T-helper 2 cell treated with Interferon-gamma antibody and Interleukin-4, amounts not matched to agents 100 ng/mL and 5 ng/mL, for 36 hours (primary cell): ENCODE measurements at regions not wholly inside any gene's neighbourhood (a gene's known extent, or its start where the extent isn't known, plus 50 kb on each side); places are given as distances from the start of the nearest gene placed in this dataset.

Source experiments
- intact Hi-C: fragments of 100-400 bp; cut with micrococcal nuclease; formaldehyde crosslinking; loops from one replicate; pipeline ENCODE4 v1.15.1; 2023

DNA sequence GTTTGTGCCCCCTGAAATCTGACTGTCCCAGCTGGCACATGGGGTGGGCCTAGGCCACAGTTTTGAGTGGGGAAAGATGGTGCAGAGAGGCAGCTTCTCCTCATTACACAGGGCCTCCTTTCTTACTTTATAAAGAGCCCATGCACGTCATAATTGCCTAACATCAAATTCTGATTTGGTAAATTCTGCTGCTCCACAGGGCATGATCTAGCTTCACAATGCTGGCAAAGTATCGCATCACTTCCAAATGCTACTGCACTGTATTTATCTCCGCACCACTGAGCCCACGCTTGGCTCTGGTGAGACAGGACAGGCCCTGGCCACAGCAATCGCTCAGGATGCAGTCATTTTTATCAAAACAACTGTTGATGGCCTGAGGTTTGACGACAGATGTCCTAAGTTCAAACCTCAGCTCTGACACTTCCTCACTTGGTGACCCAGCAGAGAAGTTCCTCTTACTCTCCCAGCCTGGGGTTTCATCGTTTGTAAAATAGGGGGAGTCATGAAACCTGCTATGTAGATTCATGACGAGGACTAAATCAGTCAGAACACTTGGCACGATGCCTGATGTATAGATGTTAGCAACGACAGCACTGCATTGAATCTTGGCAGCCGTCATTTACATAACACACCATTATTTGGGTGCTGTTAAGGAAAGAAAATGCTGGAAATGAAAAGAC is 187.9 kb downstream of the TTLL2 start:
- intact Hi-C loops = no loop called here

DNA sequence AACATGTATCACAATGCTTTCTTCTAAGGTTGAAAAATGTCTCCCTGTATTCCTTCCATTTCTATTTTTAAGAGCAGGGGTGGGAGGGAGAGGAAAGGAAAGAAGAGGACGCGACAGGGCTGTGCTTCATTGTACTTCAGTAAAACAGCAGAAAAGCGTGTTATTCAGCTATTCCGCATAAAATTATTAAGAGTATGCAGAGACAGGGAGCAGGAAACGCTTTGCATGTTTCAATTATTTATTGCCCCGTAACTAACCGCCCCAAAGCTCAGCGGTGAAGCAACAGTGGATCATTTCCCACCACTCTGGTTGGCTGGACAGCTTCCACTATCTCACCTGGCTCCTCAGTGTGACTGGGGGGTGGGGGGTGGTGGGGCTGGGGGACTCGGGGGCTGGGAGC is 188.9 kb downstream of the TTLL2 start:
- intact Hi-C loops = no loop called here

DNA sequence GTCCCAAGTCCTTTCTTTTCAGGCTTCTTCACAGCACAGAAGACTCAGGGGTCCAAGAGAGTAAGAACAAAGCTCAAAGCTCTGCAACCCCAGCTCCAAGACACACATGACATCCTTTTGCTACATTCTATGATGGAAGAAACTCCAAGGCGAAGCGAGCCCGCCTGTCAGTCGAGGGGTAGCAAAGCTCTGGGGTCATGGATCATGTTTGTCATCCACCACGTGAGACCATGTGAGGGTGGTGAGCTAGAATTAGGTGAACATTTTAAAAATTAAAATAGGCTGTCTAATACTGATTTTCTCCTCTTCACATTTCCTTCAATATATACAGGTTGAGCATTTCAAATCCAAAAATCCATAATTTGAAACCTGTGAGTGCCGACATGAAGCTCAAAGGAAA is 189.6 kb downstream of the TTLL2 start:
- intact Hi-C loops = no loop called here

- intact Hi-C loops = no loop called here
Measured at GRCh38 chr6:167515873-167516507, 191.1 kb downstream of the TTLL2 start.

- intact Hi-C loops = no loop called here
Measured at GRCh38 chr6:167517254-167517916, 192.5 kb downstream of the TTLL2 start.

GRCh38 chr6:167523426-167523825 is 198.5 kb downstream of the TTLL2 start:
- intact Hi-C loops = no loop called here

- intact Hi-C loops = no loop called here
Measured at GRCh38 chr6:167524261-167525111, 199.6 kb downstream of the TTLL2 start.

DNA sequence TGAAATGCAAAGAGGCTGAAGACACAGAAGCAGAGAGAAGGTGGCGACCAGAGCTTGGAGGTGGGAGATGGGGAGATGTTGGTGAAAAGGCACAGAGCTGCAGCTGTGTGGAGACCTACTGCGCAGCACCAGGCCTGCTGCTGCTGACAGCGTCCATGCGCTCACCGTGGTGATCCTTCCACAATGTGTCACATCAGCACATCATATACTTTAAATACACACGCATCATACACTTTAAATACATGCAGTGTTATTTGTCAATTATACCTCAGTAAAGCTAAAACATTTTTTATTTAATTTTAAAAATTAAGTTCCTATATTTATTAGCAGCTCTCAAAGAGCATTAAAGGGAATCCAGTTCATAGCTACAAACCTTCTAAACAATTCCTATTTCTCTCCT is 200.9 kb downstream of the TTLL2 start:
- intact Hi-C loops = no loop called here

GRCh38 chr6:167526465-167527368 is 201.8 kb downstream of the TTLL2 start:
- intact Hi-C loops = no loop called here

GRCh38 chr6:167528239-167528638 is 203.4 kb downstream of the TTLL2 start:
- intact Hi-C loops = no loop called here

- intact Hi-C loops = no loop called here
Measured at GRCh38 chr6:167528976-167529375, 204.1 kb downstream of the TTLL2 start.

DNA sequence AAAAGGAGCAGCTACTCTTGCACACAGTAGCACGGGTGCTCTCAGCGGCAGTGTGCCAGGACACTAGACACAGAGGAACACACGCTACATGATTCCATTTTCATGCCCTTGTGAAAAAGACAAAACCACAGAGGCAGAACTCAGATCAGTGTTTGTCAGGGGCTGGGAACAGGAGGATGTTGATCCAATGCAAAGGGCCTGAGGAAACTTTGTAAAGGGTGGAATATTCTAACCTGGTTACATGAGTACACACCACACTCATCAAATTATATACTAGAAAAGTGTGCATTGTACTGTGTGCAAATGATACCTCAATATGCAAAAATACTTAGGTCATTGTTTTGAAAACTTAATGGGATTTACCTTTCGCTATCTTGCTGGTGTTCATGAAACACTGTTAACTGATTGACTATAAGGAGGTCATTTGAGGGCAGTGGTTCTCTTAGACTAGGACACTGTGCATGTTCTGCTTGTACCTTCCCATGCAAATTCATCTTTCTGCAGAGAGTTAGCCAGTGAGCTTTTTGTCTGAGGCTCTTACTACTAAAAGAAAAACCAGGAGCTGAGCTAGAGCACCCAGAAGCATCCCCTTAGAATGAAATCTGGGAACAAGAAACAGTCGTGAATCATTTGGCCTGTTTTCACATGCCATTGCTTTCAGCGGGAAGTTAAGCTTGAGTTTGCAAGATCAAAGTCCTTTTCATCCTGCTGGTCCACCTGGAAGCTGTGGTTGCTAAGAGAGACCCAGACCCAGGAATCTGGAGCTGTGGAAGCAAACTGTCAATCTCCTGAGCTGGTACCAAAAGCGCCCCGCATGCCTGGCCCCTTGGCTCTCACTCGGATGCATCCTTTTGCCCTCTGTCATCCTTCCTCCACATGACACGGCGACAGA is 204.8 kb downstream of the TTLL2 start:
- intact Hi-C loops = no loop called here

DNA sequence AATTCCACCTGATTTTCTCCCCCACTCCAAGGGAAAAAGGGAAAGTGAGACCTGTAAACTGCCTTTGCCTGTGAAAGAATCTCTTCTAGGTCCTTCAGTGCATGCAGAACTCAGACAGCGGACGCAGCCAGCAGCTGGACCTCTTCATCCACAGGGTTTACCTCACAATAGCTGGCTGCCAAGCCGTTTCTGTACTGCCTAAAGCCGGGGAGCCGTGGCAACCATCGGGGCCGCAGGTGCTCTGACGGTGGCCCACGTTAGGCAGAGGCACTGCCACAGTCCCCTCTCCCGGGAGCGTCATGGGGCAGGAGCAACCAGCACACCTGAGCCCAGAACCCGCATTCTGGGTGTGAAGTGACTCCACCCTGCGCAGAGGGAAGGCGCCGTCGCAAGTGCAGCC is 206.1 kb downstream of the TTLL2 start:
- intact Hi-C loops = no loop called here

- intact Hi-C loops = no loop called here
Measured at GRCh38 chr6:167532410-167533288, 207.8 kb downstream of the TTLL2 start.

DNA sequence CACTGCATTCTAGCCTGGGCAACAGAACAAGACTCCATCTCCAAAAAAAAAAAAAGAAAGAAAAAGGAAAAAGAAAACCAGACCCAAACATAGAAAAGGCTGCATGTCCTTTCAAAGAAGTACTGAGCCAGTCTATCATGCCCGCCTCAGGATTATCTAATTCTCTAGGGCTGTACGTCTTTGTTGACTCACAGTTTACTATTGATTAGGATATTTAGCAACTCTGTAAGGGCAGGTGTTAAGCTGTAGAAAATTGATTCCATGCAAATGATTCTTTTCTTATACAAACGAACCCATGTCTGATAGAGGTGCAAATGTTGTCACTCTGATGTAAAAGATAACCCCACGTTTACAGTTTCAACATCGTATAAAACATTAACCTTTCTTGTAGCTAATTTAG is 209.0 kb downstream of the TTLL2 start:
- intact Hi-C loops = no loop called here

DNA sequence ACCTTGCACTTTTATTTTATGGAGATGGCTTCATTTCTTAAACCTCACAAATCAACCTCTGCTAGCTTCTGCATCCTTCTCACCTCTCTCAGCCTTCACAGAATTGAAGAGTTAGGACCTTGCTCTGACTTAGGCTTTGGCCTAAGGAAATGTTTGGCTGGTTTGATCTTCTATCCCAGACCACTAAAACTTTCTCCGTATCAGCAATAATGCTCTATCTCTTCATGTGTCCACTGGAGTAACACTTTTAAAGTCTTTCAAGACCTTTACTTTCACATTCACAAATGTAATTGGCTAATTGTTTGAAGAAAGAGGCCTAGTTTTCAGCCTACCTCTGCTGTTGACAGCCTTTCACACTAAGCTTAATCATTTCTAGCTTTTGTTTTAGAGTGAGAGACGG is 212.9 kb downstream of the TTLL2 start:
- intact Hi-C loops = no loop called here

- intact Hi-C loops = no loop called here
Measured at GRCh38 chr6:167538746-167539145, 213.9 kb downstream of the TTLL2 start.

- intact Hi-C loops = no loop called here
Measured at GRCh38 chr6:167540796-167541195, 215.9 kb downstream of the TTLL2 start.

DNA sequence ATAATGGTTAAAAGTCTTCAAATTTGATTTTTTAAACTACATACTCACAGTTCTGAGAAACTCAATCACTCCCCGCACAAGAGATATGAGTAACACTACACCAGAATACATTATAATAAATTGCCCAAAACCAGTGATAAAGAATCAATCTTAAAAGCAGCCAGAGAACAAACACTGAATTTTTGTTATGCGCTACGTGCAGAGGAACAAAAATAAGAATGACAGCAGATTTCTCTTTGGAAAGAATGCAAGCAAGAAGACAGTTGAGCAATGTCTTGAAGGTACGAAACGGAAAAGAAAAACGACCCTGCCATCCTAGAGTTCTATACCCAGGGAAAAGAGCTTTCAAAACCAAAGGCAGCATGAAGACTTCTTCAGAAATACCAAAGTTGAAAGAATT is 216.7 kb downstream of the TTLL2 start:
- intact Hi-C loops = no loop called here
